GM19463 (cell line): ENCODE measurements at regions not wholly inside any gene's neighbourhood (a gene's known extent, or its start where the extent isn't known, plus 50 kb on each side); places are given as distances from the start of the nearest gene placed in this dataset.

Experiments
- ATAC-seq: cut with Tn5 transposase; IDR thresholded peaks from one replicate; pipeline ENCODE4 v1.9.1; 2021; ENCODE audit warnings: mild to moderate bottlenecking, moderate library complexity; ENCODE audit not compliant: unreplicated experiment

- ATAC-seq, result no peak
These were observed 358.5 kb upstream of the DAB1 start for GRCh38 chr1:57782357-57782756.

- no peak for ATAC-seq
These were observed 348.8 kb upstream of the DAB1 start for GRCh38 chr1:57772580-57773195.

GRCh38 chr1:57770772-57771171 lies 346.9 kb upstream of the DAB1 start:
- no peak for ATAC-seq

- ATAC-seq, result no peak
These were observed 346.4 kb upstream of the DAB1 start for GRCh38 chr1:57770236-57770635.

- no peak for ATAC-seq
These were observed 337.8 kb upstream of the DAB1 start for GRCh38 chr1:57761628-57762027.

- ATAC-seq, result no peak
These were observed 329.0 kb upstream of the DAB1 start for GRCh38 chr1:57752843-57753242.

GRCh38 chr1:57748719-57749118 lies 324.9 kb upstream of the DAB1 start:
- ATAC-seq, result no peak

- ATAC-seq, result no peak
These were observed 324.0 kb upstream of the DAB1 start for GRCh38 chr1:57747818-57748217.

- peak; percentile 96 for ATAC-seq
These were observed 317.7 kb upstream of the DAB1 start for GRCh38 chr1:57741521-57741920.

- no peak for ATAC-seq
These were observed 313.1 kb upstream of the DAB1 start for GRCh38 chr1:57736940-57737339.

GRCh38 chr1:57729181-57729580 lies 305.3 kb upstream of the DAB1 start:
- ATAC-seq, result no peak

GRCh38 chr1:57727121-57727520 lies 303.3 kb upstream of the DAB1 start:
- ATAC-seq, result no peak

GRCh38 chr1:57725318-57725717 lies 301.5 kb upstream of the DAB1 start:
- ATAC-seq, result no peak

GRCh38 chr1:57724535-57724934 lies 300.7 kb upstream of the DAB1 start:
- ATAC-seq, result no peak

- no peak for ATAC-seq
These were observed 298.6 kb upstream of the DAB1 start for GRCh38 chr1:57722285-57722978.

- ATAC-seq, result no peak
These were observed 297.1 kb upstream of the DAB1 start for GRCh38 chr1:57721001-57721400.

GRCh38 chr1:57719274-57719673 lies 295.4 kb upstream of the DAB1 start:
- no peak for ATAC-seq

- ATAC-seq, result no peak
These were observed 289.6 kb upstream of the DAB1 start for GRCh38 chr1:57713501-57713900.

- no peak for ATAC-seq
These were observed 289.0 kb upstream of the DAB1 start for GRCh38 chr1:57712846-57713245.

- no peak for ATAC-seq
These were observed 287.5 kb upstream of the DAB1 start for GRCh38 chr1:57711326-57711725.

GRCh38 chr1:57707631-57708030 lies 283.8 kb upstream of the DAB1 start:
- ATAC-seq, result no peak

- no peak for ATAC-seq
These were observed 281.0 kb upstream of the DAB1 start for GRCh38 chr1:57704811-57705210.

- no peak for ATAC-seq
These were observed 280.4 kb upstream of the DAB1 start for GRCh38 chr1:57704231-57704630.
